Astrocyte (in vitro differentiated cells and primary cell): ENCODE measurements at regions not wholly inside any gene's neighbourhood (a gene's known extent, or its start where the extent isn't known, plus 50 kb on each side); places are given as distances from the start of the nearest gene placed in this dataset.

Source experiments
- DNase-seq: peaks from one replicate; pipeline ENCODE4 v3.0.0-alpha.2; 2010; ENCODE audit warnings: low read depth
- FAIRE-seq: peaks from 2 replicates; lab custom pipeline; 2011; peaks lifted over from hg19 to GRCh38; lab: Jason Lieb, UNC
- H2AFZ ChIP-seq: 2 replicates; pipeline ENCODE4 v1.6.0; 2012; ENCODE audit warnings: low read depth, low read length, inconsistent platforms
- H3K27ac ChIP-seq: 2 replicates; pipeline ENCODE4 v1.5.1; 2011; ENCODE audit warnings: low read depth, low read length, inconsistent platforms
- H3K27me3 ChIP-seq: 2 replicates; pipeline ENCODE4 v1.6.0; 2011; ENCODE audit warnings: low read length, inconsistent platforms; ENCODE audit not compliant: insufficient read depth
- H3K36me3 ChIP-seq: 2 replicates; pipeline ENCODE4 v1.5.1; 2011; ENCODE audit warnings: low read length, inconsistent platforms; ENCODE audit not compliant: insufficient read depth
- H3K4me1 ChIP-seq: 2 replicates; pipeline ENCODE4 v1.5.1; 2011; ENCODE audit warnings: low read length, inconsistent platforms; ENCODE audit not compliant: insufficient read depth
- H3K4me2 ChIP-seq: 2 replicates; pipeline ENCODE4 v1.6.0; 2012; ENCODE audit warnings: low read length, inconsistent platforms
- H3K4me3 ChIP-seq: 2 replicates; pipeline ENCODE4 v1.5.1; 2011; ENCODE audit warnings: low read depth, mild to moderate bottlenecking, low read length, inconsistent platforms; ENCODE audit not compliant: insufficient read depth
- H3K79me2 ChIP-seq: 2 replicates; pipeline ENCODE4 v1.6.0; 2012; ENCODE audit warnings: mild to moderate bottlenecking, low read length, inconsistent platforms; ENCODE audit not compliant: insufficient read depth
- H3K9ac ChIP-seq: 2 replicates; pipeline ENCODE4 v1.6.0; 2012; ENCODE audit warnings: mild to moderate bottlenecking, low read length, inconsistent platforms
- H3K9me3 ChIP-seq: 2 replicates; pipeline ENCODE4 v1.5.1; 2012; ENCODE audit warnings: low read depth, mild to moderate bottlenecking, low read length, inconsistent platforms; ENCODE audit not compliant: insufficient read depth
- H4K20me1 ChIP-seq: 2 replicates; pipeline ENCODE4 v1.6.0; 2012; ENCODE audit warnings: low read length, inconsistent platforms; ENCODE audit not compliant: insufficient read depth
- H3K27ac Mint-ChIP-seq: one replicate; pipeline ENCODE4 v1.8.0; 2021; ENCODE audit warnings: mild to moderate bottlenecking, mixed read lengths; ENCODE audit not compliant: unreplicated experiment
- H3K27me3 Mint-ChIP-seq: one replicate; pipeline ENCODE4 v1.8.0; 2021; ENCODE audit warnings: low read depth, mixed read lengths; ENCODE audit not compliant: unreplicated experiment
- H3K36me3 Mint-ChIP-seq: one replicate; pipeline ENCODE4 v1.8.0; 2021; ENCODE audit warnings: low read depth, mixed read lengths; ENCODE audit not compliant: unreplicated experiment
- H3K4me1 Mint-ChIP-seq: one replicate; pipeline ENCODE4 v1.8.0; 2021; ENCODE audit warnings: low read depth, mixed read lengths; ENCODE audit not compliant: unreplicated experiment
- H3K4me3 Mint-ChIP-seq: one replicate; pipeline ENCODE4 v1.8.0; 2021; ENCODE audit warnings: mild to moderate bottlenecking, moderate library complexity, mixed read lengths; ENCODE audit not compliant: unreplicated experiment
- H3K9me3 Mint-ChIP-seq: one replicate; pipeline ENCODE4 v1.8.0; 2021; ENCODE audit warnings: mild to moderate bottlenecking, mixed read lengths; ENCODE audit not compliant: unreplicated experiment
- EZH2 ChIP-seq: IDR thresholded peaks from 2 replicates; pipeline ENCODE4 v1.6.1; 2012; ENCODE audit warnings: mild to moderate bottlenecking, low read length, inconsistent platforms; ENCODE audit not compliant: insufficient read depth
- TF ChIP-seq, protein P1 (sequence below): IDR thresholded peaks from 2 replicates; pipeline ENCODE4 v1.5.1; 2011; ENCODE audit warnings: low read depth, mild to moderate bottlenecking, inconsistent platforms, low read length, moderate library complexity; ENCODE audit not compliant: insufficient read depth

- no peak overlapping the region for H2AFZ ChIP-seq
- no peaks in the 10 kb centered on the region for H4K20me1 ChIP-seq
- DNase-seq (no peak), FAIRE-seq (no peak)
- Mint-ChIP-seq H3K36me3 (no peaks in the 10 kb centered on the region), H3K27me3 (no peaks in the 10 kb centered on the region), H3K27ac (no peak overlapping the region), H3K9me3 (peaks cover 6% of the 10 kb centered on the region), H3K4me1 (no peaks in the 10 kb centered on the region), H3K4me3 (no peak overlapping the region)
- H3K79me2 ChIP-seq = no peaks in the 10 kb centered on the region
- no peak overlapping the region for H3K27ac ChIP-seq
- peaks cover 4% of the 10 kb centered on the region for H3K9me3 ChIP-seq
- no peak overlapping the region for H3K4me3 ChIP-seq
- H3K36me3 ChIP-seq = no peaks in the 10 kb centered on the region
- no peak overlapping the region for H3K9ac ChIP-seq
- TF ChIP-seq EZH2 = no peak
- TF ChIP-seq, protein P1, sequence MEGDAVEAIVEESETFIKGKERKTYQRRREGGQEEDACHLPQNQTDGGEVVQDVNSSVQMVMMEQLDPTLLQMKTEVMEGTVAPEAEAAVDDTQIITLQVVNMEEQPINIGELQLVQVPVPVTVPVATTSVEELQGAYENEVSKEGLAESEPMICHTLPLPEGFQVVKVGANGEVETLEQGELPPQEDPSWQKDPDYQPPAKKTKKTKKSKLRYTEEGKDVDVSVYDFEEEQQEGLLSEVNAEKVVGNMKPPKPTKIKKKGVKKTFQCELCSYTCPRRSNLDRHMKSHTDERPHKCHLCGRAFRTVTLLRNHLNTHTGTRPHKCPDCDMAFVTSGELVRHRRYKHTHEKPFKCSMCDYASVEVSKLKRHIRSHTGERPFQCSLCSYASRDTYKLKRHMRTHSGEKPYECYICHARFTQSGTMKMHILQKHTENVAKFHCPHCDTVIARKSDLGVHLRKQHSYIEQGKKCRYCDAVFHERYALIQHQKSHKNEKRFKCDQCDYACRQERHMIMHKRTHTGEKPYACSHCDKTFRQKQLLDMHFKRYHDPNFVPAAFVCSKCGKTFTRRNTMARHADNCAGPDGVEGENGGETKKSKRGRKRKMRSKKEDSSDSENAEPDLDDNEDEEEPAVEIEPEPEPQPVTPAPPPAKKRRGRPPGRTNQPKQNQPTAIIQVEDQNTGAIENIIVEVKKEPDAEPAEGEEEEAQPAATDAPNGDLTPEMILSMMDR = no peak
- no peaks in the 10 kb centered on the region for H3K4me1 ChIP-seq
- H3K4me2 ChIP-seq = no peak overlapping the region
- H3K27me3 ChIP-seq = no peaks in the 10 kb centered on the region
Observed at GRCh38 chr13:18943721-18944391, 237.8 kb downstream of the TUBA3C start.

DNA sequence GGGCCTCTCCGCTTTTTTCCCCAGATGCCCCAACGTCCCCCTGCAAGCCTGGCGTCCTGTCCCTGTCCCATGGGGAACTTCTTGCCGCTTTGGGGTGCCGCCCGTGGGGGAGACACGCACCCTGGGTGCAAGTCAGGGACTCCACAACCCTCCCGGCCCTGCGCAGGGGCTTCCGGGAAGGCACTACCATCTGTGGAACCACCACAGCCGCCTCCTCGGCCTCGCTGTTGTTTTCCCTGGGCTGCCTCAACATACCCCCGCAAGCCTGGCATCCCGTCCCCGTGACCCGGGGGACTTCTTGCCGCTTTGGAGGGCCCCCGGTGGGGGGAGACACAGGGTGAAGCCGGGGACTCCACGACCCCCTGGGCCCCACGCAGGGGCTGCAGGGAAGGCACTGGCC, 238.4 kb downstream of the TUBA3C start:
- no peak for FAIRE-seq
- H3K4me3 ChIP-seq = no peak overlapping the region
- H3K9me3 ChIP-seq = peaks cover 4% of the 10 kb centered on the region

GRCh38 chr13:18936104-18936503, 245.5 kb downstream of the TUBA3C start:
- Mint-ChIP-seq H3K4me1 (no peaks in the 10 kb centered on the region), H3K27ac (no peak overlapping the region), H3K4me3 (no peak overlapping the region), H3K36me3 (no peaks in the 10 kb centered on the region), H3K9me3 (no peaks in the 10 kb centered on the region), H3K27me3 (no peaks in the 10 kb centered on the region)
- Histone ChIP-seq H3K4me3 (no peak overlapping the region), H3K9me3 (peaks cover 6% of the 10 kb centered on the region), H3K27me3 (no peaks in the 10 kb centered on the region), H3K36me3 (no peaks in the 10 kb centered on the region), H3K4me1 (no peaks in the 10 kb centered on the region), H3K9ac (no peak overlapping the region), H3K79me2 (no peaks in the 10 kb centered on the region), H2AFZ (no peak overlapping the region), H3K27ac (no peak overlapping the region), H4K20me1 (no peaks in the 10 kb centered on the region), H3K4me2 (no peak overlapping the region)
- TF ChIP-seq EZH2 = no peak
- TF ChIP-seq, protein P1 = no peak
- DNase-seq = no peak
- FAIRE-seq = no peak

More for the DNA sequence above, 238.4 kb downstream of the TUBA3C start:
- H3K4me1 ChIP-seq = no peaks in the 10 kb centered on the region
- no peak overlapping the region for H3K27ac Mint-ChIP-seq
- no peaks in the 10 kb centered on the region for H3K36me3 Mint-ChIP-seq
- no peaks in the 10 kb centered on the region for H3K79me2 ChIP-seq
- H3K4me3 Mint-ChIP-seq = no peak overlapping the region
- H3K27ac ChIP-seq = no peak overlapping the region
- no peaks in the 10 kb centered on the region for H3K36me3 ChIP-seq
- peaks cover 6% of the 10 kb centered on the region for H3K9me3 Mint-ChIP-seq
- TF ChIP-seq, protein P1 = no peak
- TF ChIP-seq EZH2 = no peak
- no peaks in the 10 kb centered on the region for H3K27me3 Mint-ChIP-seq
- no peak overlapping the region for H3K4me2 ChIP-seq
- H3K9ac ChIP-seq = no peak overlapping the region
- H3K27me3 ChIP-seq = no peaks in the 10 kb centered on the region
- DNase-seq = no peak
- H4K20me1 ChIP-seq = no peaks in the 10 kb centered on the region
- no peak overlapping the region for H2AFZ ChIP-seq
- no peaks in the 10 kb centered on the region for H3K4me1 Mint-ChIP-seq
